HL-60 (cell line): ENCODE measurements at regions not wholly inside any gene's neighbourhood (a gene's known extent, or its start where the extent isn't known, plus 50 kb on each side); places are given as distances from the start of the nearest gene placed in this dataset.

ENCODE experiments used
- DNase-seq, 2 experiments: peaks; one replicate each; pipeline ENCODE4 v3.0.0-alpha.2; 2010 to 2020; ENCODE audit warnings: low read depth in 1 of 2, low spot score in 1 of 2
- H3K27ac ChIP-seq: fragments of 250-450 bp; sonication (Bioruptor Pico); replicated peaks from 2 replicates; pipeline ENCODE4 v1.5.1; 2020; ENCODE audit warnings: mild to moderate bottlenecking, moderate library complexity
- H3K27me3 ChIP-seq: fragments of 250-450 bp; sonication (Bioruptor Pico); 2 replicates; pipeline ENCODE4 v1.5.1; 2021; ENCODE audit warnings: mild to moderate bottlenecking, moderate library complexity; ENCODE audit not compliant: insufficient read depth, poor library complexity, severe bottlenecking
- H3K4me3 ChIP-seq: replicated peaks from 2 replicates; pipeline ENCODE4 v1.5.1; 2011; ENCODE audit warnings: mild to moderate bottlenecking, control low read depth, low read length; ENCODE audit not compliant: insufficient read depth
- GABPA ChIP-seq: IDR thresholded peaks from 2 replicates; pipeline ENCODE4 v1.6.1; 2012; ENCODE audit warnings: low read depth
- POLR2AphosphoS5 ChIP-seq: IDR thresholded peaks from 2 replicates; pipeline ENCODE4 v1.6.1; 2012; ENCODE audit warnings: low read depth
- SPI1 ChIP-seq: IDR thresholded peaks from 2 replicates; pipeline ENCODE4 v1.6.1; 2012; ENCODE audit warnings: low read depth, mild to moderate bottlenecking, borderline replicate concordance
- TF ChIP-seq, protein P1 (sequence below): IDR thresholded peaks from 2 replicates; pipeline ENCODE4 v1.6.1; 2012; ENCODE audit warnings: low read depth; ENCODE audit not compliant: insufficient replicate concordance
- TF ChIP-seq, protein P2 (sequence below): IDR thresholded peaks from one replicate; pipeline ENCODE4 v1.5.1; 2011; ENCODE audit warnings: low read length, control low read depth, inconsistent platforms; ENCODE audit not compliant: insufficient read depth

DNA sequence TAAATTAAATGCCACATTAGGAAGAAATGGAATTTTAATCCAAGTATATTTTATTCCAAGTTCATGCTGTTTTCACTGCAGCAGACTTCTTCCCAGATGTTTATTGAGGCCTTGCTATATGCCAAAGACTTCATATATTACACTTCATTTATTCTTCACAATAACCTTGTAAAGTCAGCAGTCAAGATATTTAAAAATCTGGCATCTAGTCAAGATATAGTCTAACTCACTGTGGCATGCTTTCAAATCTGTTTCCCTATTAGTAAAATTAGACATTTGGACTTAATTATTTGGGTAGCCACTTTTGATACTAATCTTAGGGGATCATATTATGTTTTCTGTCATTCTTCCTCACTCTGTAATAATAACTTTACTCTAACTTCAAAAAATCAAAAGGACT is 81.5 kb upstream of the VGLL3 start:
- no peak for DNase-seq
- Histone ChIP-seq H3K27ac (no peak overlapping the region), H3K27me3 (no peaks in the 10 kb centered on the region), H3K4me3 (no peak overlapping the region)
- TF ChIP-seq, protein P1, sequence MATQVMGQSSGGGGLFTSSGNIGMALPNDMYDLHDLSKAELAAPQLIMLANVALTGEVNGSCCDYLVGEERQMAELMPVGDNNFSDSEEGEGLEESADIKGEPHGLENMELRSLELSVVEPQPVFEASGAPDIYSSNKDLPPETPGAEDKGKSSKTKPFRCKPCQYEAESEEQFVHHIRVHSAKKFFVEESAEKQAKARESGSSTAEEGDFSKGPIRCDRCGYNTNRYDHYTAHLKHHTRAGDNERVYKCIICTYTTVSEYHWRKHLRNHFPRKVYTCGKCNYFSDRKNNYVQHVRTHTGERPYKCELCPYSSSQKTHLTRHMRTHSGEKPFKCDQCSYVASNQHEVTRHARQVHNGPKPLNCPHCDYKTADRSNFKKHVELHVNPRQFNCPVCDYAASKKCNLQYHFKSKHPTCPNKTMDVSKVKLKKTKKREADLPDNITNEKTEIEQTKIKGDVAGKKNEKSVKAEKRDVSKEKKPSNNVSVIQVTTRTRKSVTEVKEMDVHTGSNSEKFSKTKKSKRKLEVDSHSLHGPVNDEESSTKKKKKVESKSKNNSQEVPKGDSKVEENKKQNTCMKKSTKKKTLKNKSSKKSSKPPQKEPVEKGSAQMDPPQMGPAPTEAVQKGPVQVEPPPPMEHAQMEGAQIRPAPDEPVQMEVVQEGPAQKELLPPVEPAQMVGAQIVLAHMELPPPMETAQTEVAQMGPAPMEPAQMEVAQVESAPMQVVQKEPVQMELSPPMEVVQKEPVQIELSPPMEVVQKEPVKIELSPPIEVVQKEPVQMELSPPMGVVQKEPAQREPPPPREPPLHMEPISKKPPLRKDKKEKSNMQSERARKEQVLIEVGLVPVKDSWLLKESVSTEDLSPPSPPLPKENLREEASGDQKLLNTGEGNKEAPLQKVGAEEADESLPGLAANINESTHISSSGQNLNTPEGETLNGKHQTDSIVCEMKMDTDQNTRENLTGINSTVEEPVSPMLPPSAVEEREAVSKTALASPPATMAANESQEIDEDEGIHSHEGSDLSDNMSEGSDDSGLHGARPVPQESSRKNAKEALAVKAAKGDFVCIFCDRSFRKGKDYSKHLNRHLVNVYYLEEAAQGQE = no peak
- TF ChIP-seq, protein P2, sequence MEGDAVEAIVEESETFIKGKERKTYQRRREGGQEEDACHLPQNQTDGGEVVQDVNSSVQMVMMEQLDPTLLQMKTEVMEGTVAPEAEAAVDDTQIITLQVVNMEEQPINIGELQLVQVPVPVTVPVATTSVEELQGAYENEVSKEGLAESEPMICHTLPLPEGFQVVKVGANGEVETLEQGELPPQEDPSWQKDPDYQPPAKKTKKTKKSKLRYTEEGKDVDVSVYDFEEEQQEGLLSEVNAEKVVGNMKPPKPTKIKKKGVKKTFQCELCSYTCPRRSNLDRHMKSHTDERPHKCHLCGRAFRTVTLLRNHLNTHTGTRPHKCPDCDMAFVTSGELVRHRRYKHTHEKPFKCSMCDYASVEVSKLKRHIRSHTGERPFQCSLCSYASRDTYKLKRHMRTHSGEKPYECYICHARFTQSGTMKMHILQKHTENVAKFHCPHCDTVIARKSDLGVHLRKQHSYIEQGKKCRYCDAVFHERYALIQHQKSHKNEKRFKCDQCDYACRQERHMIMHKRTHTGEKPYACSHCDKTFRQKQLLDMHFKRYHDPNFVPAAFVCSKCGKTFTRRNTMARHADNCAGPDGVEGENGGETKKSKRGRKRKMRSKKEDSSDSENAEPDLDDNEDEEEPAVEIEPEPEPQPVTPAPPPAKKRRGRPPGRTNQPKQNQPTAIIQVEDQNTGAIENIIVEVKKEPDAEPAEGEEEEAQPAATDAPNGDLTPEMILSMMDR = no peak
- no peak for TF ChIP-seq SPI1
- no peak for TF ChIP-seq POLR2AphosphoS5
- TF ChIP-seq GABPA = no peak

DNA sequence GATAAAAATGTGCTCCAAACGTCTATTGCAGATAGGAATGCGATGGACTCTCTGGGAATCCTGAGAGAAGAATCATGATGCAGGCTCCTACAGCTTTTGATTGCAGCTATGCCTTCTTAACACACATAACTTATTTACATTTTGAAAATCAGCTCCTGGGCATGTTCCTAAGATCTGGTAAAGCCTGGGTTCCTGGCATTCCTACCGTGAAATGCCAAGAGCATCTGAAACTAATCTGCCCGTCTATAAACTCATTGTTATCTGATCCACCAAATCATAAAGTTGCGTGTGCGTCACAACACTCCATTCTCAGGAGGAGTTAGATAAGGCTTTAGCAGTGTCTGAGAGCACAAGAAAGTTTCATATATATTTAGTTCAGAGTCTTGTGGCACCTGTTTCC is 79.0 kb upstream of the VGLL3 start:
- DNase-seq = no peak

DNA sequence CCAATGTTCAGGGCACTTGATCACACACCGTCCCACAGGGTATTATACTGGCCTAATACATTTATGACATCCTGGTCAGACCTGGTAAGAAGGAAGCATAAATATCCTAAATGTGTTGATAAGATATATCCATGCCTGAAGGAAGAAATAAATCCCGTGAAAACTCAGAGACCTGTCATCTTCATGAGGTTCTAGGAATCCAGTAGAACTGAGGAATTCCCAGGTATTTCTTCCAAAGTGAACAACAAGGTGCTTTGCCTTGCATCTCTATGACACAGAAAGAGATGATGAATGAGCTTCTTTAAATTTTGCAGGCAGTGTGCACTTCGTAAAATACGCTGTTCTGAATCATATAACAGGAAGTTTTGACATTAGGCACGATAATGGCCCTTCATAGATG is 78.1 kb upstream of the VGLL3 start:
- Histone ChIP-seq H3K27me3 (no peaks in the 10 kb centered on the region), H3K27ac (no peak overlapping the region), H3K4me3 (no peak overlapping the region)
- TF ChIP-seq SPI1 = no peak
- TF ChIP-seq POLR2AphosphoS5 = no peak
- TF ChIP-seq, protein P1 = no peak
- TF ChIP-seq GABPA = no peak
- TF ChIP-seq, protein P2 = no peak
- DNase-seq = no peak

More for the DNA sequence above, 79.0 kb upstream of the VGLL3 start:
- H3K27me3 ChIP-seq = no peaks in the 10 kb centered on the region
- H3K4me3 ChIP-seq = no peak overlapping the region
- TF ChIP-seq GABPA (no peak), SPI1 (no peak), POLR2AphosphoS5 (no peak)
- TF ChIP-seq, protein P2 = no peak
- TF ChIP-seq, protein P1 = no peak
- H3K27ac ChIP-seq = no peak overlapping the region
